ENCODE measurements at regions not wholly inside any gene's neighbourhood (a gene's known extent, or its start where the extent isn't known, plus 50 kb on each side); places are given as distances from the start of the nearest gene placed in this dataset.
A peak's percentile ranks its signal among the peaks of the same experiment; 100 is the strongest.

DNA sequence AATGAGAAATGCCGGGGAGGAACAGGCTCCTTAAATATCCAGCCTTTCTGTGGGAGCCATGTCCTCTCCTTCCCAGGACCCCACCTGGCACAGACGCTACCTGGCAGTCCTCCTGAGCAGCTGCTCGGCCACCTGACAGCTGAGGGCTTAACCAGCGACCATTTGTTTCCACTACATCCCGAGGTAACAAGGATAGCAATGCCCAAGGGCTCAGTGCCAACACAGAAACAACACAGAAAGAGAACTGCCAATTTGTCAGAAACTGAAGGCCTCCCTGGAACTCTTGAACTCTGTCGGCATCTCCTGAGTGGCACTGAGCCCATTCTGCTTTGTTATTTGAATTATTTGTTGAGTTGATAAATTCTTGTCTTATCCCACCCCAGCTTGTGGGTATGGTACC, 122.2 kb upstream of the ARHGAP28 start:
- no peak for DNase-seq

DNA sequence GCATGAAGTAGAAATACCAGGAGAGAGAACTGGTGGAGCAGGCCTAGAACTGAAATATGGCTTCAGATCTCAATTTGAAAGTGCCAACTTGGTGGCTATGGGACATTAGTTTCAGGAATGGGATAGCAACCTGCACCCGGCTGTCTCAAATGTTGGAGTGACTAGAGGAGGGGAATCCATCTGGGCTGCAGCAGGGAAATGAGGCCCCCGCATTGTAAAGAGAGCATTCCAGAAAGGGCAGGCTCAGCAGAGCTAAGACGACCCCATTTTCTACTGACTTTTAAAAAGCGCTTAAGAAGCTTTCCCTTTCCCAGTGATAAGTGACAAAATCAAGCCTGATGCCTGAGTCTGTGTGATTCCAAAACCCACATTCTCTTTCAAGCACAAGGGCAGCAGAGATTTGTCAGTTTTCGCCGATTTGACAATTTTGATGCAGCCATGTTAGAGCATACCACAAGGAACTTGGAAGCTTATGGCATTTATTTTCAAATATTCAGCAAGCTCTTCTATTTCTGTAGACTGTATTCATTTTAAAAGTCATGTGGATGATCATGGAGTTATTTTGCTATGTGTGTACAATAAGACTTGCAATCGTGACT, 119.8 kb upstream of the ARHGAP28 start:
- DNase-seq = peak; percentile 21

DNA sequence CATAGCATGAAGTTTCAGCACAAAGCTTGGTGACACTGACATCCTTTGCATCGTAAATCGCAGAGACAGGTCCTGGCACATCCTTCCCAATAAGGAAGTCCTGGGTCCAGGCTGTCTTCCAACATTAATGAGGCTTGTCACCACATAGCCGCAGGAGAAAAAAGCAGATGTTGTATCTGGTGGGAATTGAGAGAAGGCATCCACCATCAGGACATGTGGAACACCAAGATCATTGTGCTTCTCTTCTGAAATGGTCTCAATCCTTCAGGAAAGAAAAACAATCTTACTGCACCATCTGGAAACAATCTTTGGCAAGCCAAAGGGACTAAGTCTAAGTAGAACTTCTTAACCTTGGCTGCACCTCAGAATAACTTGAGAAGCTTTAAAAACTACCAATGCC, 119.0 kb upstream of the ARHGAP28 start:
- DNase-seq = peak; percentile 29

DNA sequence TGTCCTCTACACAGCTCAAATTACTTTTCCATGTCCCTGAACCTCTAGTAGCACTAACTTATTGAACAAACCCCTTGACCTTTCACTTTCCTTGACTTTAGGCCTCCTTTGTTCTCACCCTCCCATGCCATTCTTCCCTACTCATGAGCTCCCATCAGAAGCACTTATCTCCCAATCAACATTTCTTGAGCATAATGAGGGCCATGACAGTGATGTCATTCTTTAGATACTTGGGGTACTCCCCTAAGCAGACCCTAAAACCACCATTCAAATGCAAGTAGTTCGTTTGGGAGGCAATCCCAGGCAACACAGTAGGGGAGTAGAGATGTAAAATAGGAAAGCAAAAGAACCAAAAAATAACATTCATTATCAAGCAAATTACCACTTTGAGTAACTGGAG, 115.9 kb upstream of the ARHGAP28 start:
- DNase-seq = no peak

DNA sequence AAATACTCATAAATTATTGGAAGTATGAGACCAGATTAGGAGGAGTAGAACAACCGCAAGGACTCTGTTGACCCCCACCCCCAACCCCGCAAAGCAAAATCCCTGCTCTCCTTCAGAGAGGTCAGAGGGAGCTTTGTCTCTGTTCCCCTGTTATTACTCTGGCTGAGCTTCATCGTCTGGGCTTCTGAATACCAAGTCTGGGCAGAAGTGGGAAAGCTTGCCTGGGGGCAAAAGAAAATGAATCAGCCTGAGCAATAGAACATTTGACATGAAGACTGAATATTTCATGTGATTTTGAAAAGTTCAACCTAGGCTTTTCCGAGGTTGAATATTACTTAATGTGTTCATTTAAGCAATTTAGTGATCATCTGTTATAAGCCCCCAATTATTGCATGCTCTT, 114.6 kb upstream of the ARHGAP28 start:
- no peak for DNase-seq

DNA sequence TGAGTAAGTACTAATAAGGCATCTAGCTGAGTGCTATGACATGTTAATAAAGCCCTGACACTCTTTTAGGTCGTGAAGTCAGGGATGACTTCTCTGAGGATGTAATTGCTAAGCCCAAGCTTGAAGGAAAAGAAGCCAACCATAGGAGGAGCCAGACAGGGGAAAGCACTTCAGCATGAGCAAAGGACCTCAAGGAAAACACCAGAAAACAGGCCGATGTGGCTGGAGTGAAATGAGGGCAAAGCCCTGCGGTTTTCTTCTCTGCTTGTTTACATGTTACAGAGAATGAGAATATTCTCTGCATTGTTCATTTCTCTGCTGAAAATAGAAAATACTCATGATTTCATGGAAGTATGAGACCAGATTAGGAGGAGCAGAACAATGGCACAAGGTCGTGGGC, 112.5 kb upstream of the ARHGAP28 start:
- DNase-seq = no peak

DNA sequence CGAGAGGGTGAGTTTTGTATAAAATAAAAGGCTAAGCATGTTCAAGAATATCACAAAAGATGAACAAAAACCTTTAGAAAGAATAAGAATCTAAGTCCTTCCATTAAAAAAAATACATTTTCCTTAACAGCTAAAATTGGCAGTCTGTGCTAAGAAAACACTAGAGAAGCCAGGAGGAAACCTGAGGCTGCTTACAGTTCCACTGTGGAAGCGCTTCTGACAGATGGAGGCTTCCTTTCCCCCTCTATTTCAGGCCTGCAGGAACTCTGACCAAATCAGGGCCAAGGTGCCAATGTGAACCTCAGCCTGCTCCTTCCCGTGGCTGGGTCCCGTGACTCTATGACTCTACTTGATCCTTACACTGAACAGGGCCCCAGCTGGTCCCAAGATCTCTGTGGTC, 108.1 kb upstream of the ARHGAP28 start:
- no peak for DNase-seq

DNA sequence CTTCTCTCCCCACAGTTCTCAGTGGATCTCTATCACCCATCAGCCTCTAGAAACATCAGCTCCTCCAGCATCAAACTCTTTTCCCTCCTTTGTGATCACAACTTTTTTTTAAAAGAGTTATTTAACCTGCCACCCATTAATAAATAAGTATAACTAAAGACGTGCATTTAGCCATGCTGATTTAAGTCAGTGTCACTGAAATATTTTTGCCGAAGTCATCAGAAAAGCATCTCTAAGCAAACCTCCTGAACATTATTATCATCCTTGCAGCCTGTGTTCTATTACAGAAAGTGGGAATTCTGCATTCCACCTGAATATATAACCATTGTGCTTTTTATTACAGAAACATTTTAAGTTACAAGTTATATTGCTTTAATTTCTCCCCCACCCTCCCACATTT, 106.2 kb upstream of the ARHGAP28 start:
- DNase-seq = no peak

DNA sequence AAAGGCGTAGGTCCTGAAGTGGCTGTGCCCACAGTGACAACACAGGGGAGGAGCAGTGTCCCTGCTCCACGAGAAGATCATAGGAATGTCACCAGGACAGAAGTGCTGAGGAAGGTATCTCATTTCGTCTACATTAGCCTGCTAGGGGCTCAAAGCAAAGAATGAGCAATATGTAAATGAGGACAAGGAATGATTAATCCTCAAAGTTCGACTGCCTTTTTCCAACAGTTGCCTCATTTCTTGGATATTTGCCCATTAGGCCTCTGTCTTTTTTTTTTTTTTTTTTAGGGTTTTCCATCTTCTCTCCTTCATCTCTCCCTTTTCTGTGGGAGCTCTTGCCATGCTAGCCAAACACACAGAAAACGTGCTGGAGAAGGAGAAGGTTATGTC, 105.2 kb upstream of the ARHGAP28 start:
- DNase-seq = no peak

DNA sequence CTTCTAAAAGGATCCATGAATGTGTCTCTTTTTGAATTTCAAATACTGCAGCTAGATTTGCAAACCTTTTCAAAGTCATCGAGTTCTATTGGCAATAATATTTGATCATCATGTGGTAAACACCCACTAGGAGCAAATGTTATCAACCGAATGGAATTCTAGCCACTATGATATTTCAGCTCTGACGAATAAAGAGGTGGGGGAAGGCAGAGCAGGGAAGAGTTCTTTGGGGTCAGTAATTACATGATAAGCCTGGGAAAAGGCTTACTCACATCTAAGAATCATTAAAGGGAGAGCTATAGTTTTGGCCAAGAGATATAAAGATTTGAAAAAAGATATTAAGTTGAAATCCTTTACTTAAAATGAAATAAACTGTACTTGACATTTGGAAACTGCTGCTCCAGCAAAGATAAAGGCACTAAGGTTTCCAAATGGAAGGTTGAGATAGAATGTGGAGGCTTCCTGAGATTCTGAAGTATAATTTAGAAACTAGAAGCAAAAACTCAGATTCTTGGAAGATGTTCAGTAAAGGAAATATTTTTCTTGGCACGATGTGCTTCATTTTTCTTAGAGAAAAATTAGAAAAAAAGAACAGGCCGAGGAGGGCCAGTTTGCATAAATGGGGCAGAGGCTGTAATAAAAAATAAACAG, 104.7 kb upstream of the ARHGAP28 start:
- DNase-seq = no peak

DNA sequence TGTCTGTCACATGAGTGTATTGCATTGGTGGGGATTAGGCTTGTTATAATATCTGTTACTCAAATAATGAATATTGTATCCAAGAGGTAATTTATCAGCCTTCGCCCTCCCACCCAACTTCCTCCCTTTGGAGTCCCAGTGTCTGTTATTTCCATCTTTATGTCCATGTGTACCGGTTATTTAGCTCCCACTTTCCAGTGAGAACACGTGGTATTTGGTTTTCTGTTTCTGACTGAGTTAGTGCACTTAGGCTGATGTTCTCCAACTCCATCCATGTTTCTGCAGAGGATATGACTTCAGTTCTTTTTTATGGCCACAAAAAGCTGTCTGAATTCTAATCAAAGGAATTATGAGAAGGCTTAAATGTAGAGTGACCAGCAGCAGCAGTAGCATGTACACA, 104.0 kb upstream of the ARHGAP28 start:
- DNase-seq = no peak

DNA sequence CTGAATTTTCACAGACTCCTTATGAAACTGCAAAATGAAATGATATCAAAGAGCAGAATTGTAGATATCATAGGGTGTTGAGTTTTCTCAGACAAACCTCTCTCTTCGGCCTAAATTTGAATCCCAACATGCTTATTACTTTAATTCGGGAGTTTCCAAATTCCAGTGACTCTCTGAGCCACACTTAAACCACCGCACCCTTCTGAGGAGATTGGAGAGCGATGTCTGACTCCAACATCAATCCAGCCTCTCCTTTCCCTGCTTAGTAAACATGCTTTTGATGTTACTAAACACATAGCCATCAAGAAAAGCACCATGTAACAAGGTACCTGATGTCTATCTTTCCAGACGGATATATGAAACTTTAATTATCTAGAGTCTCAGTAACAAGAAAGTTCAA, 103.1 kb upstream of the ARHGAP28 start:
- DNase-seq = no peak

DNA sequence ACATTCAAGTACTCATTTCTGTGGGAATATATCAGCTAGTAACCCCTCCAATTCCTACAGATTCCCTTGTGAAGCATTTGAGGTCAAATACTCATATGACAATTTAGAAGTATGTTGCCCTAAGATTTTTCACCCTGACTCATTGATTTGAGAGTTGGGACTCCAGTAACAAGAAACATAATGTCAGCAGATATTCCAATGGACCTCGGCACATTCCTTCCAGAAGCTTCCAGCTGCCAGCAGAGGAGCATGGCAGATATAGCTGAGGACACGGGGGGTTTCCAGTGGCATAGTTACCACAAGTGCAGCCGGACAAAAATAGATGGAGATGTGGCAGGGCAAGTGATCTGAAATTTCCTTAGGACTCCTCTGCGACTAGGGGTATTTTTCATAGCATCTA, 101.9 kb upstream of the ARHGAP28 start:
- no peak for DNase-seq

DNA sequence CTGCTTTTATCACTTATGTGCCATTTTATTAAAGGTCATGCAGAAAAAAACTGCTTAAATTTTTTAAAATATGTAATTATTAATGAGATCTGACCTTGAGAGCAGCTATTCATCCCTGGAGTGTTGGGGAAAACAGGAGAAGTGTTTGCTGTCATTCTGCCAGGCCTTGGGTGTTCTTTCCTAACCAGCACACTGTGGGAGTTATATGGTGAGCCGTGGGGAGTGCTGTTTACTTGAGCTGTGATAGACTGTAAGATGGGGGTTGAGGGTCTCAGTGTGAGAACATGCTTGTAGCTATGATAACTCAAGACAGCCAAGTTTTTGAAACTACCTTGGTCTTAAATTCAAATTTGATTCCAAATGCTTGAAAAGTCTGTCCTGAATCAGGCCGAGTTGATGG, 101.3 kb upstream of the ARHGAP28 start:
- no peak for DNase-seq

DNA sequence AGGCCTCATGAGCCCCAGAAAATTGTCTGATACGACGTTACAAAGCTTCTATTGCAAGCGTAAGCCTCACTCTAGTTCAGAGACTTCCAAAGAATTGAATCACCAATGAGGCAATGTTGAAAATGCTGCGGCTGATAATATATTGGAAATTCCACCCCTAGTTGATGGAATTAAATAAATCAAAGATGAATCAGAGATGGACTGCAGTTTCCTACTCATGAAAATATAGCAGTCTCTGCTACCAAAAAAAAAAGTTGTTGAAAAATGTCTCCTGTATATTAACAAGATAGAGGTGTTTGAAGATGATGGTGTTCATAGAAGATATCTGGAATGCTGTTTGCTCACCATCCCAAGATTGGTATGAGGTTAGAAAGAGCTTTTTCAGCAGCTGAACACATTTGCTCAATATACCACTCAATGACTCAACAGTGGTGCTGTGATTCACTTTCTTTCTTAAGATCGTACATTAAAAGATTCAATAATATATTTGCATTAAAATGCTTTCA, 99.8 kb upstream of the ARHGAP28 start:
- no peak for DNase-seq

DNA sequence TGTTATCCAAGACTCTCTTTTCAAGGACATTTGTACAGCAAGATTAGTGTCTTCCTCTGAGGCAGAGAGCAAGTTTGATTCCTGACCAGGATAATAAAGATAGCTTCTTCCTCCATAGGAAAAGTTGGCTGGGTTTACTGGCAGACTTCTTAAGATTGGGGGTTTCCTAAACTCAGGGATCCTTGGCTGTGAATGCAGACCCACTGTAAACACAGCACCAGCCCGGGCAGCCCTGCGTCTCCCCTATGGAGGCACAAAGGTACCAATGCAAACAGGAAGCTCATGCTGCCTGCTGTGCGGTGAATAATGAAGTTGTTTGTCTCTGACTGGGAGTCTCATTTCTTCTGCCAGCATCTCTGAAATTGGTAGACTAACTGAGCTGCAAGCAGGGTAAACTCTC, 96.2 kb upstream of the ARHGAP28 start:
- DNase-seq = no peak

DNA sequence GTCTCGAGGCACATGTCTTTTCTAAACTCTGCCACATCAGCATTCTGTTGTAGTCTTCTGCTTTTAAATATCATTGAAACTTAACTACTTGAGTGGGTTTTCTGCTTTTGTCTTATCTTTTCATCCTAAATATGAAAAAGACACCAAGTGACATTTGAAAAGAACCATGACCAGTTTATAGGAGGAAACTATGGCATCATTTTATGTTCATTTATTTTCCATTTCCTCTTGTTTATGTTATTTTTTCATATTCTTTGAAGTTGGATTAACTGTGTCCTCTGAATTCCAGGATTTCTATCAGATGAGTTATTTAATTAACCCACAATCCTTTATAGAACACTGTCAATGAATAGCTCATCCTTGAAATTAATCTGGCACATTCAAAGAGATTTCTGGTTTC, 93.4 kb upstream of the ARHGAP28 start:
- DNase-seq = no peak

DNA sequence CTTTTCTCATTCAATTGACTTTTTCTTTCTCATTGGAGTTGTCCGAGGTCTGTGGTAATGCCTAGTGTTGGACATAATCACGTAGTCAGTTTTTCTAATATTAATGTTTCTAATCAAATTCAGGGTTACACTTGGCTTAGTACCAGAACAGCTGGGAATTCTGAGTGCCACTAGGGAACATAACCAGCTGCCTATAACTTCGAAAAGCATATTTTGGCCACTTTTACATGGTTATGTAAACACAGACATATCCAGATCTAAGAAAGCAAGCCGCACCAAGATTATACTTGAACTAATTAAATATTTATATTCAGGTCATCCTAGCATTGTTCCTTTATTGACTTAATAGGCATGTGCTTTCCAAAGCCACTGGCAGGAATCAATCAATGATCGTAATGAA, 91.1 kb upstream of the ARHGAP28 start:
- no peak for DNase-seq

DNA sequence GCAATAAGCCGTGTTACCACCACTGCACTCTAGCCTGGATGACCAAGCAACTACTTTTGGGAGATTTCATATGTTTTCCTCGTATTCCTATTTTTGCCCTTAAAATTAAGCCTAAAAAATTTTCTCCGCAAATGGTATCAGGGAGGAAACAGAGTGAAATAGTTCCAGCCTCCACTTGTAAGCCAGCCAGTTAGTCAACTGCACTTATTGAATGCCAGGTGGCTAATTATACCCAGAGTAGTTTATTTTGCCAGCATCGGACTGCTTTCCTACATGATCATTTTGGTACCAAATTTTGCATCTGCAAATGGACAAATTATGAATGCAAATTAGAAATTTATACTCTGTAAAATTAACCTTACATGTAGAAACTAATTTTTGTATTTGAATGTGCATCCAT, 90.2 kb upstream of the ARHGAP28 start:
- DNase-seq = no peak

DNA sequence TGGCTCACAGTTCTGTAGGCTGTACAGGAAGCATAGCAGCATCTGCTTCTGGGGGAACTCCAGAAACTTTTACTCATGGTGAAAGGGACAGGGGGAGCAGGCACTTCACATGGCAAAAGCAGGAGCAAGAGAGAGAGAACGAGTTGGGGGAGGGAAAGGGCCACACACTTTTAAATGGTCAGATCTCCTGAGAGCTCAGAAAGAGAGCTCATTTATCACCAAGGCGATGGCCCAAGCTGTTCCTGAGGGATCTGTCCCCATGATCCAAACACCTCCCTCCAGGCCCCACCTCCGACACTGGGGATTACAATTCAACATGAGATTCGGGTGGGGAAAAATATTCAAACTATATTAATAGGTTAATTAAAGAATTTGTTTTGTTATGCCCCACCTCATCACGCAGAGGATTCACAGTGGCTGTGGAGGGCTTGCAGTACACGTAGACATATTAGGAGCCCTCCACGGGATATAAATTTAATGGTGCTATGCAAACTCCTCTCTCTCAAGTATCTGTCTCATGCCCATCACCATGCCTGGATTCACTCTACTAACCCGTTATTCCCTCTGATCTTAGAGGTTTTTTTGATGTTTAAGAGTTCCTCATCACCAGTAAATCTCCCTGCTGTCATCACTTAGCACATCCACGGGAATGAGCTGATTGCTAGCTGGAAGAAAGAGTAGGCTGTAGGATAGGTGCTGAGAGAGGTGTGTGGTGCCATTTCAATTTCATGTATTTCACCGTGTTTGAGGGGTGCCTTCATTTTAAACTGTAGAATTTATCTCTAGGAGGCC, 84.5 kb upstream of the ARHGAP28 start:
- peak; percentile 48 for DNase-seq

DNA sequence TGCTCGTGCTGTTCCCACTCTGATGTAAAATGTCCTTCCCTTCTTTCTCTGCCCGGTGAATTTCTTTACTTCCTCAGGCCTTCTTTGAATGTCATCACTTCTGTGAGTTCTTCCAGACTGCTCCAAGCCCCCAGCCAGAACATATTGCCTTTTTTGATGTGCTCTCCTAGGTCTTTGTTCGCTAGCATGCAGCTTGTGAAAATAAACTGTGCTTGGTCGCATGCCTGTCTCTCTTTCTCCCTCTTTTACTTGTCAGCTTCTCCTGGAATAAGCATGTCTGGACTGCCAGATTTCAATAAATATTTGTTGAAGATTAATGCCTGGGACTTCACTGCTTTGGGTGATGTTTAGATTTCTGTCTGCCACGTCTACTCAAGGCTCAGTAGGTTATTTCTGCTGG, 82.7 kb upstream of the ARHGAP28 start:
- no peak for DNase-seq

DNA sequence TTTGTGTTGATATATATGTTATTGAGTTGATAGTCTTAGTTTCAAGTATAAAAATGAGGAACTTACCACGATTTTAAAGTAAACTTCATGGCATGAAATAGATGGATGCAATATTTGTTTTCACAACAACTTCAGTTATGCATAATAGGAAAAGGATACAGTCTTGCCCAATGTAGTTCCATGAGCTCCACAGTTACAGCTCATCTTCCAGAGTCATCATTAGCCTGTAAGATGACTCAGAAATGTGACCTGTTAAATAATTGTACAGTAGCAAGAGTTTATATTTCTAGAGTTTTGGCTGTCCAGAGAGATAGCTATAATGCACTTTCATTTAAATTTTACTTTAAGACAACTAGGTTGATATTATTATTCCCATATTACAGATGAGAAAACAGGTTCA, 80.9 kb upstream of the ARHGAP28 start:
- no peak for DNase-seq

DNA sequence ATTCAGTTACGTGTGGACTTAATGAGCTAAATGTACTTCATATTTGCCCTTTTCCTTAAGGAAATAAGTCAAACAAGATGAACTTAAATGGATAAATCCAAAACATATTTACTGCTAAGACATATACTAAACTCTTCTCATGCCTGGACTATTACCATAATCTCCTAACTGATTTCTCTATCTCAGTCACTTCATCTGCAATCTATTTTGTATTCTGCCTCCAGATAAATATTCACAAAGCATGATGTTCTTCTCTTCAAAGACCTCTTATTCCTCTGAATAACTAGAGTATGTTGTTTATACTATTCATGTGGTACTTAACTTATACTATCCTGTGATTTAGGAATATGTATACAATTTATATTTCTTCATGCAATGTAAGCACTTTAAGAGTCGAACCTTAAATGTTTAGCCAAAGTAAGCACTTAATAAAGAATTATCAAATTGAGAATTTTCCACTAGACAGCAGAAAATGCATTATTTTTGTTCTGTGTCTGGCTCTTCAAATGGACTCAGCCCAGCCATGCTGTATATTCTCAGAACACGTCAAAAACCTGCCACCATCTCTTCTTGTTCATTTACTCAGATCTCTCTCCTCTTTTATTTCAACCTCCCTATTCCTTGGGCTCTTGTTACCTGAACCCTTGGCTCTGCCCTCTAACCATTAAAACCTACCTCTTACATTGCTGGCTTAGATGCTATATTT, 79.9 kb upstream of the ARHGAP28 start:
- DNase-seq = no peak

Data from renal pelvis (tissue), 1 donor.